GM13977 (cell line): ENCODE measurements at regions not wholly inside any gene's neighbourhood (a gene's known extent, or its start where the extent isn't known, plus 50 kb on each side); places are given as distances from the start of the nearest gene placed in this dataset.

Experiments
- DNase-seq: peaks from one replicate; pipeline ENCODE4 v3.0.0; 2012; ENCODE audit warnings: low spot score
- CTCF ChIP-seq: IDR thresholded peaks from 2 replicates; pipeline ENCODE4 v1.5.1; 2012; ENCODE audit warnings: mild to moderate bottlenecking, control low read depth; ENCODE audit not compliant: insufficient read depth; ENCODE audit errors: extremely low read depth, missing control alignments
- in situ Hi-C: fragments of 300-500 bp; cut with MboI; formaldehyde crosslinking; loops from one replicate; pipeline ENCODE4 v1.12.0; 2022; ENCODE audit warnings: low sequenced_read_pairs, low pct_unique_long_range_greater_than_20kb, mixed read lengths, inconsistent platforms; ENCODE audit not compliant: unreplicated experiment

GRCh38 chr15:37695719-37696118 lies 238.7 kb upstream of the TMCO5A start:
- in situ Hi-C loops: no loop called here
- DNase-seq: no peak
- no peak for TF ChIP-seq CTCF

GRCh38 chr15:37698679-37699078 lies 235.8 kb upstream of the TMCO5A start:
- in situ Hi-C loops: no loop called here
- no peak for DNase-seq
- no peak for TF ChIP-seq CTCF

GRCh38 chr15:37701230-37701629 lies 233.2 kb upstream of the TMCO5A start:
- in situ Hi-C loops: no loop called here
- no peak for DNase-seq
- TF ChIP-seq CTCF: no peak

GRCh38 chr15:37709669-37710068 lies 224.8 kb upstream of the TMCO5A start:
- DNase-seq: no peak
- TF ChIP-seq CTCF: no peak
- in situ Hi-C loops: no loop called here

- DNase-seq: no peak
- no peak for TF ChIP-seq CTCF
- in situ Hi-C loops: no loop called here
These were observed 219.3 kb upstream of the TMCO5A start for GRCh38 chr15:37715101-37715500.

- no peak for DNase-seq
- TF ChIP-seq CTCF: no peak
- in situ Hi-C loops: no loop called here
These were observed 214.2 kb upstream of the TMCO5A start for GRCh38 chr15:37720267-37720666.

- no peak for TF ChIP-seq CTCF
- in situ Hi-C loops: no loop called here
- no peak for DNase-seq
These were observed 203.2 kb upstream of the TMCO5A start for GRCh38 chr15:37731146-37731746.
